ENCODE measurements at regions not wholly inside any gene's neighbourhood (a gene's known extent, or its start where the extent isn't known, plus 50 kb on each side); places are given as distances from the start of the nearest gene placed in this dataset.
"Not testable (repeated sequence)": the region's sequence is repeated elsewhere in the genome, so short reads cannot be mapped to it uniquely, and the experiment has no call there.

DNA sequence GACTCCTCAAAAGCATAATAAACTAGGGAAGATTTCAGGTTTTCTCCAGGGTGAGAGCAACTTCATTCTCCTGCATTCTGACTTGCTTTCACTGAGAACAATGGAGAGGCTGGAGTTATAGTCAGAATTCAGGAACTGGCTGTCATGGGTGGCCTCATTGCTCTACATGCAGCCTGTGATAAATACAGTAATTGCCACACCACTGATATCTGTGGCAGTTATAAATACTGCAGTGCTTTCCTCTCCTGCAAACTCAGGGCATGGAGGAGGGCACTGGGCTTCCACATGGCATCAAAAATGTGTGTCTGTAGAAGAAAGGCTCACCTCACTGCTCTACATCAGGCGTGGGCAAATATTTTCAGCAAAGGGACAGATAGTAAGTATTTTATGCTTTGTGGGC, 510.2 kb downstream of the ZNF516 start:
- DNase-seq, result no peak

GRCh38 chr18:75981102-75981501, 513.9 kb downstream of the ZNF516 start:
- no peak for DNase-seq

- no peak for DNase-seq
Observed at GRCh38 chr18:75977081-75977480, 518.0 kb downstream of the ZNF516 start.

DNA sequence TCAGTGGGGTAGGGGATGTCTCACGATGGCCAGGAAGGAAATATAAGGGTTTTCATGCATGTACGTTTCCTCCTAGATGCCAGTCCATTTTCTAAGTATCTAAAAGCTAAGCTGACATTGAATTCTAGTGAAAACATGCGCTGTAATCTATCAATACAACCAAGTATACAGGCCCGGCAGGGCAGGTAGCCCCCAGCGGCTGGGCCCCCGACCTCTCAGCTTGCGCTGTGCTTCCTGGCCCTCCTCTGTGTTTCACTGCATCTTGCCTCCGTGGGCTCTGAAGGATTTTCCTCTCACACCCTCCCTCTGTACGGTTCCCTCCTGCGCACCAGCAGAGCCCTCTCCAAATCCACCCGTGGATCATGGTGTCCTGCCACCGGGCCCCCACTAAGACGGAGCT, 524.8 kb downstream of the ZNF516 start:
- no peak for DNase-seq

GRCh38 chr18:75966431-75966830, 528.6 kb downstream of the ZNF516 start:
- no peak for DNase-seq

DNA sequence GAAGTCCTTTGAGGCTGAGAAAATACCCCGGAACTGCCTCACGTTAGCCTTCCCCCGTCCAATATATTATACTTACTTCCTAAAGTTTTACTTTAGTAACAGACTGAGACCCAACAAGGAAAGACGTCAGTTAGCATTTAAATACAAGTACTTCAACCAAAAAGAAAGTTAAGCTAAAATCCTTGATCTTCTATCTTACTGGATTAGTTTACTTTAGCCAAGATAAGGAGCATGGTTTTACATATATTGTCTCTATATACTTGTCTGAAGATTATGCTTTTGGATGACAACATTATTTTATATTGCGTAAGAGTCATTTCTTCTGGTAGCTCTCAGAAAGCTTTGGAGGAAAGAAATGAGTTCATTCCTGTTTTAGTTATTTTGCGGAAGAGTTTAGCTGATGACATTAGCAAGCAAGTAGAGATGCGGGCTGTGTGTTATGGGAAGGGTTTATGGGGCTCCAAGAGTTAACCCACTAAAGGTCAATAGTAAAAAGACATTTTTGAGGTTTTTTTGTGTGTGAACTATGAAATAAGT, 532.9 kb downstream of the ZNF516 start:
- no peak for DNase-seq

- DNase-seq, result not testable (repeated sequence)
Observed at GRCh38 chr18:75960356-75960755, 532.9 kb upstream of the SMIM21 start.

GRCh38 chr18:75959150-75959549, 531.6 kb upstream of the SMIM21 start:
- no peak for DNase-seq

DNA sequence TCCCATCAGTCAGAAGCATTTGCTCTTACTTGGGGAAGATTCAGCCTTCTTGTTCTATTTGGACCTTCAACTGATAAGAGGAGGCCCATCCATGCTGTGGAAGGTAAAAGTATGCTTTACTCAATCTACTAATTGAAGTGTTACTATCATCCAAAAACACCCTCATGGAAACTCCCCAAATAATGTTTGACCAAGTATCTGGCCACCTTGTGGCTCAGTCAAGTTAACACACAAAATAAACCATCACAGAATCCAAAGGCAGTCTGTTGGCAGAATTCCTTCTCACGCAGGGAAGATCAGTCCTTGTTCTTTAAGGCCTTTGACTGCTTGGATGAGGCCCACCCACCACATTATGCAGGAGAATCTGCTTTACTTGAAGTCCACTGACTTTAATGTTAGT, 531.2 kb upstream of the SMIM21 start:
- no peak for DNase-seq

- DNase-seq, result no peak
Observed at GRCh38 chr18:75945265-75945933, 517.9 kb upstream of the SMIM21 start.

DNA sequence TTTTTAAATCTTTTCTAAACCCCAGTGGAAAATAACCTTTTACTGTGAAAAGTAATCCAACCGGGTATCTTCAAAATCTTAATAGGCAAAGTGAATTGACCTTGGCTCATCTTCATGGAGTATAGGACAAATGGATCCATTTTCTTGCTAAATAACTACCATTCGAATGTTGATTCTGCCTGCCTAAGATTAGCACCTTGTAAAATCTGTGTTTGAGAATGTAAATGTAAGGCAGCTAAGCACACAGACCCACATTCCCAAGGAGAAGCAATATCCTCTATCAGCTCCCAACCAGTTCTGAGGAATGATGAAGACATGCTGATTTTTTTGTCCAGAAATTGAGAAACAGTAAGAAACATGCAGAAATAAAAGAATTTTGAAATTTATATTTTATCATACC, 509.8 kb upstream of the SMIM21 start:
- no peak for DNase-seq

- no peak for DNase-seq
Observed at GRCh38 chr18:75936862-75937261, 509.4 kb upstream of the SMIM21 start.

DNA sequence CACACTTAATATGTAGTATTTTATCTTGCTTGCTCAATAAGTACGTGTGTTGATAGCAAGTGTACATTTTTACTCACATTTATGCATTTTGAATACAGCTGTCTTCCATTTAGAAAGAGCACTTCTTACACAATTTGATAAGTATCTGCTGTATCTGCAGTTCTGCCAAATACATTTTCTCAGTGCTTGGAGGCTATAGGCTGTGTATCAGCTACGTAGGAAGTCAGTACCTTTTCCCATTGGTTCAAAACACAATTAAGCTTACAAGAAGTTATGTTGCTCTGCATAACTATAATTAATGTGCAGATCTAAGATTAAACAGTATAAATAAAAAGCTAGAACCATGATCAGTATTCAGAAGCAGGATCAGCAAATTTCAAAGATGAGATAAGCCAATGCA, 503.6 kb upstream of the SMIM21 start:
- no peak for DNase-seq

DNA sequence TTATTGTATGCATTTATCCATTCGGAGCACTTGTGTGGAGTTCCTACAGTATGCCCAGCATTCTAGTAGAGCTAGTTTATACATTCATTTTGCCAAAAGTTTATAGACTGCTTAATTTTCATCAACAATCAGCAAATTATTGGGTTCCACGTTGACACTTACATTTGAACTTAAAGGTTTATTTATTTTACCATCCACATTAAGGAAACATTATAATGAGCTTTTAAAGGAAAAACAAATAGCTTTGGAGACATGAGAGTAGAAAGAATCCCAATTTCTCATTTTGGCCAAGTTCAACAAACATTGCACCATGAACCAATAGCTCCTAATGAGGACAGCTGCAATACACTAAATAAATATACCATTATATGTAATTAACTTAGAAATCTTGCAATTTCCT, 501.2 kb upstream of the SMIM21 start:
- no peak for DNase-seq

GRCh38 chr18:75927791-75928190, 500.3 kb upstream of the SMIM21 start:
- no peak for DNase-seq

- DNase-seq, result no peak
Observed at GRCh38 chr18:75926811-75927210, 499.3 kb upstream of the SMIM21 start.

DNA sequence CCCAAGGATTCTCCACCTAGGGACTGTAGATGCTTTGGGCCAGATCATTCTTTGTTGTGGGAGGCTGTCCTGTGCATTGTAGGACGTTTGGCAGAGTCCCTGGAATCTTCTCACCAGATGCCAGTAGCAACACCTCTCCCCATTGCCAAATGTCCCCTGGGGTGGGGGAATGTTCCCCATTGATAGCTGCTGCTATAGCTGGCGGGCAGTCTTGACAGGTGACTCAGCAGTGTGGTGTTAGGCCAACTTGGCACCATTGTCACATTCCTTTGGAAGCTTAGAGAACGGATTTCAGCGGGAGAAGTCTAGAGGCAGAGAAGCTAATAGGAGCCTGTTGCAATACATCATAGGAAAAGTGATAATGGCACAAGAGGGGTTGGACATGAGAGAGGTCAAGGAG, 495.7 kb upstream of the SMIM21 start:
- DNase-seq, result no peak

- no peak for DNase-seq
Observed at GRCh38 chr18:75916624-75916982, 489.1 kb upstream of the SMIM21 start.

GRCh38 chr18:75915941-75916623, 488.6 kb upstream of the SMIM21 start:
- no peak for DNase-seq

DNA sequence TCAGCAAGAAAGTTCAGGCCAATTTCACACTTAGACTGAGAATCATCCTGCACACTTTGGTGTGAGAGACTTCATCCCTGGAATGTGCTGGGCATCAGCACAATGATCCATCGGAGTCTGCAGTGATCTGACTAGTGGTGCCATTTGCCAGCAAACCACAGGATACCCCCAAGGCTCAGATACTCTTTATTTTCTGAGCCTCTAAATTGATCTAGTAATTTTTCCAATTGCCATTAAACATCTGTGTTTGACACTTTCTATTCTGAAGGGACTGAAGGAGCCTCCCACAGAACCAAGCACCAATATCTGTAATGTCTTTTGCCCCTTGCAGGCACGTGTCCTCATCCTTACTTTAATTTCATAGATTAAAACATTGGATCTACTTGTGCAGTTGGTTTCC, 485.3 kb upstream of the SMIM21 start:
- DNase-seq, result no peak

DNA sequence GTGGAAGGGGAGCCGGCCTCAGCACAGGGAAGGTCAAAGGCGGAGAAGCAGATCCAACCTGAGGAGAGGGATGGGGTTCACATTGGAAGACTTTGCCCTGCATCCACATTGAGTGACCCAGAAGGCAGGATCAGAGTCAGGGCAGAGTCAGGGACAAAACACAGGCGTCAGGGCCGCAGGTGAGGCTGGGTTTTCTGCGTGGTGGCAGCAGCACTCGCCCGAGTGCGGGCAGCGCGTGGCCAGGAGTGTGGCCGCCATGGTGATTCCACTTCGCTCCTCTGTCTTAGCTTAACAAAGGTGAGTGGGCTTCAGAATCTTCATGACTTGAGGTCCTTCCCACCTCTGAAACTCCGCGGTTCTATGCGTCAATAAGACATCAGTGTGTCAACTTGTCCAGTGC, 476.9 kb upstream of the SMIM21 start:
- no peak for DNase-seq

- DNase-seq, result no peak
Observed at GRCh38 chr18:75898651-75899050, 471.1 kb upstream of the SMIM21 start.

- no peak for DNase-seq
Observed at GRCh38 chr18:75897386-75897785, 469.9 kb upstream of the SMIM21 start.

GRCh38 chr18:75896865-75897264, 469.4 kb upstream of the SMIM21 start:
- DNase-seq, result peak; percentile 45

DNA sequence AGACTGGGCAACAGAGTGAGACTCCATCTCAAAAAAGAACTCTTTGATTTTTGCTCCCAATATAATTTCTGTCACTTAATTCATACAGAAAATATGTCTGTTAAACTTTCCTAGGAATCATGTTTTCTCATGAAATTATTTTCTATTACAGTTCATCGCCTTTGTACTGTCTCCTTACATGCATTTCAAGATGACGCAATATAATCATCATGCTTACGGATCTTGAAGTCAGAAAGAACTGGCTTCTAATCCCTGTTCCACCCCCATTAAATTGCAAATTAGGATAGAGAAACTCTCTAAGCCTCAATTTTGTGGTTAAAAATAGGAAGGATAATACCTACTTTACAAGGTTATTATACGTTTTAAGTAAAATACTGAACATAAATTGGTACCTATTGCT, 467.6 kb upstream of the SMIM21 start:
- DNase-seq, result no peak
